Liver (tissue), 8 donors: ENCODE measurements at regions not wholly inside any gene's neighbourhood (a gene's known extent, or its start where the extent isn't known, plus 50 kb on each side); places are given as distances from the start of the nearest gene placed in this dataset.

Experiments used
- DNase-seq: peaks from one replicate; pipeline ENCODE4 v3.0.0-alpha.2; 2017; ENCODE audit warnings: low spot score
- H3K27ac ChIP-seq, 2 donors: one replicate each; pipeline ENCODE4 v1.7.0; 2013; ENCODE audit warnings: inconsistent platforms in 2 of 2, low read length in 2 of 2, control low read depth in 1 of 2, low read depth in 1 of 2, mild to moderate bottlenecking in 1 of 2
- H3K27me3 ChIP-seq, 4 donors: one replicate each; pipeline versions ENCODE4 v1.6.1 to v1.7.0; 2013; ENCODE audit warnings: low read length in 3 of 4, inconsistent platforms in 1 of 4, mild to moderate bottlenecking in 1 of 4, moderate library complexity in 1 of 4; ENCODE audit not compliant: control insufficient read depth in 4 of 4, insufficient read depth in 4 of 4
- H3K36me3 ChIP-seq, 4 donors: one replicate each; pipeline versions ENCODE4 v1.6.1 to v1.7.0; 2013; ENCODE audit warnings: low read length in 3 of 4, mild to moderate bottlenecking in 3 of 4, low read depth in 1 of 4, moderate library complexity in 1 of 4; ENCODE audit not compliant: control insufficient read depth in 4 of 4, insufficient read depth in 3 of 4
- H3K4me1 ChIP-seq, 4 donors: one replicate each; pipeline versions ENCODE4 v1.6.1 to v1.7.0; 2013; ENCODE audit warnings: low read length in 3 of 4, mild to moderate bottlenecking in 3 of 4, moderate library complexity in 1 of 4; ENCODE audit not compliant: control insufficient read depth in 4 of 4, insufficient read depth in 4 of 4
- H3K4me3 ChIP-seq, 3 donors: one replicate each; pipeline versions ENCODE4 v1.6.1 to v1.7.0; 2013; ENCODE audit warnings: low read length in 3 of 3, control low read depth in 1 of 3, low read depth in 1 of 3, mild to moderate bottlenecking in 1 of 3
- H3K9ac ChIP-seq, 2 donors: one replicate each; pipeline ENCODE4 v1.7.0; 2013; ENCODE audit warnings: low read length in 2 of 2, mild to moderate bottlenecking in 2 of 2, moderate library complexity in 2 of 2, control low read depth in 1 of 2, low read depth in 1 of 2
- H3K9me3 ChIP-seq, 4 donors: one replicate each; pipeline versions ENCODE4 v1.6.1 to v1.7.0; 2013; ENCODE audit warnings: low read length in 3 of 4; ENCODE audit not compliant: control insufficient read depth in 4 of 4
- ATF3 ChIP-seq: IDR thresholded peaks from 2 replicates; pipeline ENCODE4 v1.6.1; 2016; ENCODE audit warnings: antibody characterized with exemption
- CTCF ChIP-seq: fragments of 150-350 bp; IDR thresholded peaks from 2 replicates; pipeline ENCODE4 v1.5.1; 2017; ENCODE audit warnings: improper control_type of control experiment, low read depth, low read length; ENCODE audit not compliant: missing input control
- HNF4A ChIP-seq, 2 donors: conservative IDR thresholded peaks; 2 replicates each; pipeline ENCODE4 v1.6.1; 2016; ENCODE audit warnings: antibody characterized with exemption in 2 of 2, mild to moderate bottlenecking in 2 of 2
- NR2F2 ChIP-seq: IDR thresholded peaks from 2 replicates; pipeline ENCODE4 v1.6.1; 2016; ENCODE audit warnings: antibody characterized with exemption
- RAD21 ChIP-seq, 2 donors: IDR thresholded peaks; 2 replicates each; pipeline ENCODE4 v1.6.1; 2016; ENCODE audit warnings: antibody characterized with exemption in 2 of 2, mild to moderate bottlenecking in 2 of 2
- REST ChIP-seq: IDR thresholded peaks from 2 replicates; pipeline ENCODE4 v1.6.1; 2016; ENCODE audit warnings: antibody characterized with exemption, mild to moderate bottlenecking
- TAF1 ChIP-seq: conservative IDR thresholded peaks from 2 replicates; pipeline ENCODE4 v1.6.1; 2016; ENCODE audit warnings: antibody characterized with exemption, mild to moderate bottlenecking
- YY1 ChIP-seq: IDR thresholded peaks from 2 replicates; pipeline ENCODE4 v1.6.1; 2016; ENCODE audit warnings: antibody characterized with exemption, mild to moderate bottlenecking
- ZBTB33 ChIP-seq: IDR thresholded peaks from 2 replicates; pipeline ENCODE4 v1.6.1; 2016; ENCODE audit warnings: antibody characterized with exemption
- WGBS: extraction: QIAGEN DNeasy Blood & Tissue Kit; methylation state at CpG from one replicate; pipeline ENCODE4 v1.1.7; 2013; 5-methylcytosine and 5-hydroxymethylcytosine counted together
- donor health status: healthy.
- donor health status: healthy.
- donor health status: healthy.
- donor health status: healthy.
- donor health status: healthy.

- no peak for TF ChIP-seq REST
- TF ChIP-seq RAD21 (IDR thresholded peaks at IDR 0.05), result no peak
These were observed 154.6 kb upstream of the NR3C1 start (continued) for GRCh38 chr5:143558048-143558447.

- DNase-seq, result no peak
- 71% methylated on average over 3 of the region's 3 CpGs for WGBS
These were observed 153.8 kb upstream of the NR3C1 start for GRCh38 chr5:143557061-143557818.

More at GRCh38 chr5:143557061-143557818, 153.8 kb upstream of the NR3C1 start:
- no peak for TF ChIP-seq YY1
- no peak for TF ChIP-seq ATF3
- TF ChIP-seq NR2F2, result no peak
- TF ChIP-seq ZBTB33, result no peak
- TF ChIP-seq CTCF, result no peak
- no peak for TF ChIP-seq HNF4A (conservative IDR thresholded peaks at IDR 0.05)
- TF ChIP-seq TAF1, result no peak
- H3K9ac ChIP-seq, result no peak overlapping the region
- no peaks in the 10 kb centered on the region for H3K36me3 ChIP-seq
- H3K4me1 ChIP-seq, result peaks cover 3 to 28% (median 17%) of the 10 kb centered on the region in 4 donors
- H3K27ac ChIP-seq, result no peak overlapping the region
- H3K4me3 ChIP-seq, result no peak overlapping the region
- no peaks in the 10 kb centered on the region for H3K27me3 ChIP-seq
- H3K9me3 ChIP-seq, result no peaks in the 10 kb centered on the region
